GM21576 (cell line): ENCODE measurements at regions not wholly inside any gene's neighbourhood (a gene's known extent, or its start where the extent isn't known, plus 50 kb on each side); places are given as distances from the start of the nearest gene placed in this dataset.

Experiments
- ATAC-seq: cut with Tn5 transposase; IDR thresholded peaks from one replicate; pipeline ENCODE4 v1.9.1; 2021; ENCODE audit warnings: mild to moderate bottlenecking, moderate library complexity; ENCODE audit not compliant: unreplicated experiment

- ATAC-seq, result no peak
Measured at GRCh38 chr10:124346831-124347230, 71.9 kb downstream of the OAT start.

- no peak for ATAC-seq
Measured at GRCh38 chr10:124345521-124345920, 73.2 kb downstream of the OAT start.

GRCh38 chr10:124344931-124345330 is 73.8 kb downstream of the OAT start:
- ATAC-seq, result no peak

GRCh38 chr10:124344266-124344590 is 74.5 kb downstream of the OAT start:
- no peak for ATAC-seq

- ATAC-seq, result no peak
Measured at GRCh38 chr10:124343351-124344265, 75.1 kb downstream of the OAT start.

GRCh38 chr10:124342821-124343170 is 75.9 kb downstream of the OAT start:
- ATAC-seq, result no peak

GRCh38 chr10:124342136-124342820 is 76.4 kb downstream of the OAT start:
- ATAC-seq, result no peak

GRCh38 chr10:124341768-124342135 is 77.0 kb downstream of the OAT start:
- ATAC-seq, result no peak

GRCh38 chr10:124340033-124340760 is 78.5 kb downstream of the OAT start:
- no peak for ATAC-seq

- no peak for ATAC-seq
Measured at GRCh38 chr10:124339119-124340032, 79.3 kb downstream of the OAT start.

- ATAC-seq, result no peak
Measured at GRCh38 chr10:124338276-124338925, 80.3 kb downstream of the OAT start.

GRCh38 chr10:124336186-124336585 is 82.5 kb downstream of the OAT start:
- ATAC-seq, result no peak

GRCh38 chr10:124333931-124334330 is 84.8 kb downstream of the OAT start:
- no peak for ATAC-seq

- ATAC-seq, result no peak
Measured at GRCh38 chr10:124332426-124332825, 86.3 kb downstream of the OAT start.

GRCh38 chr10:124329941-124330340 is 88.8 kb downstream of the OAT start:
- no peak for ATAC-seq

- ATAC-seq, result no peak
Measured at GRCh38 chr10:124329362-124329761, 89.4 kb downstream of the OAT start.

GRCh38 chr10:124328477-124329220 is 90.1 kb downstream of the OAT start:
- no peak for ATAC-seq

- ATAC-seq, result no peak
Measured at GRCh38 chr10:124325998-124326636, 92.6 kb downstream of the OAT start.

GRCh38 chr10:124325633-124325914 is 93.1 kb downstream of the OAT start:
- ATAC-seq, result no peak
